ENCODE measurements at regions not wholly inside any gene's neighbourhood (a gene's known extent, or its start where the extent isn't known, plus 50 kb on each side); places are given as distances from the start of the nearest gene placed in this dataset.

DNA sequence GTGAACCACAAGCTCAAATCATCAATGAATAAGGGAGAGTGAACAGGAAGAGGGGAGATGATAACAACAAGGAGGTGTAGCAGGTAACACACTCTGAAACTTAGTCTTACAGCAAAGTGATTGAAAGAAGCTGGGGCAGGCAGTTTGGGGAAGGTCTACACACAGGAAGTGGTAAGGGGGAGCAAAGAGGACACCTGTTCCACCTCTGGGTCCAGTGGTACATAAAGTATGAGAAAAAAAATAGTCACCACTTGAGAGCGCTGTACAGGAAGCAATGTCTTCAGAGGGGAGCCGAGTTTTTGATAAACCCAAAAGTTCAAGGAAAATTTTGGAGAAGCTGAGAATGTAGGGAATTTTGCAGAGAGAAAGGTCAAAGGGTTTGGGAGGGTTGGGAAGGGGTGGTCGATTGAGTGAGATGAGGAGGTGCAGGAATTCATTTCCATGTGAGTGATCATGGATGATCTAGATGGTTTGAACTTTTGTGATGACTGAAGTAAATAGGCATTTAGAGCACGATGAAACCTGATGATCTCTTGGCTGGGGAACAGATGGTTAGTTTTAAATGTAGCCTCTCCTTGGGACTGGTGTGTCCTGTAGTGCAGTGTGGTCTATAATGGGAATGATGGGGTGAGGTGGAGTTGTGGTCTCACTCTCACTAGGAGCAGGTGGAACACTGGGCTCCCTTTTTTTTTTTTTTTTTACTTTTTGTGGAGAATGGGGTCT is 142.0 kb downstream of the RBMX2 start:
- FAIRE-seq: no peak
- Histone ChIP-seq H3K79me2 (ENCODE audit: control insufficient read depth, insufficient read depth, low read length) (no peaks in the 10 kb centered on the region), H3K27me3 (replicated peaks in 1 of 2; ENCODE audit: control insufficient read depth in 2 of 2, insufficient read depth in 2 of 2, low read length in 1 of 2) (no peaks in the 10 kb centered on the region; a peak in 2 of 4 replicates), H3K9me3 (replicated peaks; ENCODE audit: control insufficient read depth, insufficient read depth, low read length) (no peaks in the 10 kb centered on the region), H3K4me1 (ENCODE audit: control insufficient read depth, insufficient read depth, low read length) (no peaks in the 10 kb centered on the region), H3K27ac (ENCODE audit: control insufficient read depth, insufficient read depth) (no peak overlapping the region), H3K36me3 (ENCODE audit: control insufficient read depth in 2 of 2, insufficient read depth in 2 of 2, low read length in 1 of 2) (no peaks in the 10 kb centered on the region), H4K20me1 (ENCODE audit: control insufficient read depth, insufficient read depth) (no peaks in the 10 kb centered on the region), H3K4me2 (ENCODE audit: control insufficient read depth, insufficient read depth) (no peak overlapping the region), H2AFZ (ENCODE audit: control insufficient read depth, low read depth, low read length) (no peak overlapping the region), H3K4me3 (no peak overlapping the region), H3K9ac (ENCODE audit: control insufficient read depth, insufficient read depth, low read length) (no peak overlapping the region)
- no peak for ATAC-seq
- RAD21 ChIA-PET (ENCODE audit: unreplicated experiment): no interaction called here
- CTCF ChIA-PET: interaction anchor here (2.6 to 2.9 kb wide), 2 partner anchors 32 to 373 kb away, joined by 8 to 12 read pairs; no protein-coding TSS in a partner anchor
- 21% methylated on average over 4 of the region's 4 CpGs for WGBS (ENCODE audit: insufficient coverage, insufficient replicate concordance, low lambda C conversion rate, missing lambda C conversion rate)
- no TSS peak for BruUV-seq (replicated peaks)
- SMC1A ChIA-PET (ENCODE audit: uncharacterized antibody, unreplicated experiment): interaction anchor here (0.6 kb wide), 1 partner anchor 40 kb away, joined by 3 read pairs; no protein-coding TSS in a partner anchor
- intact Hi-C loops (cut with micrococcal nuclease; ENCODE audit: unreplicated experiment): no loop called here
- in situ Hi-C loops (cut with MboI): loop anchor here (5.0 kb wide), 1 partner anchor 374 kb away; no protein-coding TSS in a partner anchor
- no peak for TF ChIP-seq DPF2 (IDR thresholded peaks at IDR 0.05)
- TF ChIP-seq, protein P1, sequence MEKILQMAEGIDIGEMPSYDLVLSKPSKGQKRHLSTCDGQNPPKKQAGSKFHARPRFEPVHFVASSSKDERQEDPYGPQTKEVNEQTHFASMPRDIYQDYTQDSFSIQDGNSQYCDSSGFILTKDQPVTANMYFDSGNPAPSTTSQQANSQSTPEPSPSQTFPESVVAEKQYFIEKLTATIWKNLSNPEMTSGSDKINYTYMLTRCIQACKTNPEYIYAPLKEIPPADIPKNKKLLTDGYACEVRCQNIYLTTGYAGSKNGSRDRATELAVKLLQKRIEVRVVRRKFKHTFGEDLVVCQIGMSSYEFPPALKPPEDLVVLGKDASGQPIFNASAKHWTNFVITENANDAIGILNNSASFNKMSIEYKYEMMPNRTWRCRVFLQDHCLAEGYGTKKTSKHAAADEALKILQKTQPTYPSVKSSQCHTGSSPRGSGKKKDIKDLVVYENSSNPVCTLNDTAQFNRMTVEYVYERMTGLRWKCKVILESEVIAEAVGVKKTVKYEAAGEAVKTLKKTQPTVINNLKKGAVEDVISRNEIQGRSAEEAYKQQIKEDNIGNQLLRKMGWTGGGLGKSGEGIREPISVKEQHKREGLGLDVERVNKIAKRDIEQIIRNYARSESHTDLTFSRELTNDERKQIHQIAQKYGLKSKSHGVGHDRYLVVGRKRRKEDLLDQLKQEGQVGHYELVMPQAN (conservative IDR thresholded peaks at IDR 0.05): no peak
- no peak for TF ChIP-seq JUND (IDR thresholded peaks at IDR 0.05; ENCODE audit: low read depth, low read length)
- DNase-seq (ENCODE audit: low read depth, low spot score): no peak
- POLR2A ChIA-PET: no interaction called here

DNA sequence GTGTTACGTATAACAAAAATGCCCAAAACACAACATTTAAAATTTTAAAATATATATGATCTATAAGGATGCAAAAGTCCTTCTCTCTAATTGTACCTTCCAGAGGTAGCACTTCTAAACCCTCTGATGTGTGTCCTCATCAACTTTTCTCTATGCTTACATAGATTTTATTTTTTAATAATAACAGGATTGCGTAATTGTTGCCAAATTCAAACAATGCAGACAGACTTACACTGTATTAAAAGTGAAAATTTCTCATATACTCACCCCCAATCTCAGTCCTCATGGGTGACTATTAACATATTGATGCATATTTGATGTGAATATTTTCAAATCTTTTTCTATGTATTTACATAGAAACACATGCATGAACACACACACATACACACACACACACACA is 144.0 kb downstream of the RBMX2 start:
- no peak overlapping the region for H2AFZ ChIP-seq (ENCODE audit: control insufficient read depth, low read depth, low read length)
- 79% methylated on average over 2 of the region's 2 CpGs for WGBS (ENCODE audit: insufficient coverage, insufficient replicate concordance, low lambda C conversion rate, missing lambda C conversion rate)
- no peaks in the 10 kb centered on the region for H3K79me2 ChIP-seq (ENCODE audit: control insufficient read depth, insufficient read depth, low read length)
- no peak overlapping the region for H3K4me3 ChIP-seq
- H3K27me3 ChIP-seq (replicated peaks in 1 of 2; ENCODE audit: control insufficient read depth in 2 of 2, insufficient read depth in 2 of 2, low read length in 1 of 2): no peaks in the 10 kb centered on the region; a peak in 2 of 4 replicates
- ChIA-PET POLR2A (no interaction called here), SMC1A (ENCODE audit: uncharacterized antibody, unreplicated experiment) (no interaction called here), RAD21 (ENCODE audit: unreplicated experiment) (no interaction called here), CTCF (no interaction called here)
- in situ Hi-C loops (cut with MboI): no loop called here
- no peak overlapping the region for H3K9ac ChIP-seq (ENCODE audit: control insufficient read depth, insufficient read depth, low read length)
- no peaks in the 10 kb centered on the region for H3K36me3 ChIP-seq (ENCODE audit: control insufficient read depth in 2 of 2, insufficient read depth in 2 of 2, low read length in 1 of 2)
- BruUV-seq (replicated peaks): no TSS peak
- intact Hi-C loops (cut with micrococcal nuclease; ENCODE audit: unreplicated experiment): no loop called here
- no peaks in the 10 kb centered on the region for H3K9me3 ChIP-seq (replicated peaks; ENCODE audit: control insufficient read depth, insufficient read depth, low read length)
- H3K4me2 ChIP-seq (ENCODE audit: control insufficient read depth, insufficient read depth): no peak overlapping the region
- no peak for DNase-seq (ENCODE audit: low read depth, low spot score)
- no peak for FAIRE-seq
- ATAC-seq: no peak
- H3K27ac ChIP-seq (ENCODE audit: control insufficient read depth, insufficient read depth): no peak overlapping the region
- no peaks in the 10 kb centered on the region for H4K20me1 ChIP-seq (ENCODE audit: control insufficient read depth, insufficient read depth)
- no peaks in the 10 kb centered on the region for H3K4me1 ChIP-seq (ENCODE audit: control insufficient read depth, insufficient read depth, low read length)
- no peak for TF ChIP-seq RB1 (IDR thresholded peaks at IDR 0.05; ENCODE audit: borderline replicate concordance)
- no peak for TF ChIP-seq EED (IDR thresholded peaks at IDR 0.05; ENCODE audit: low read depth)
- TF ChIP-seq, protein P2, sequence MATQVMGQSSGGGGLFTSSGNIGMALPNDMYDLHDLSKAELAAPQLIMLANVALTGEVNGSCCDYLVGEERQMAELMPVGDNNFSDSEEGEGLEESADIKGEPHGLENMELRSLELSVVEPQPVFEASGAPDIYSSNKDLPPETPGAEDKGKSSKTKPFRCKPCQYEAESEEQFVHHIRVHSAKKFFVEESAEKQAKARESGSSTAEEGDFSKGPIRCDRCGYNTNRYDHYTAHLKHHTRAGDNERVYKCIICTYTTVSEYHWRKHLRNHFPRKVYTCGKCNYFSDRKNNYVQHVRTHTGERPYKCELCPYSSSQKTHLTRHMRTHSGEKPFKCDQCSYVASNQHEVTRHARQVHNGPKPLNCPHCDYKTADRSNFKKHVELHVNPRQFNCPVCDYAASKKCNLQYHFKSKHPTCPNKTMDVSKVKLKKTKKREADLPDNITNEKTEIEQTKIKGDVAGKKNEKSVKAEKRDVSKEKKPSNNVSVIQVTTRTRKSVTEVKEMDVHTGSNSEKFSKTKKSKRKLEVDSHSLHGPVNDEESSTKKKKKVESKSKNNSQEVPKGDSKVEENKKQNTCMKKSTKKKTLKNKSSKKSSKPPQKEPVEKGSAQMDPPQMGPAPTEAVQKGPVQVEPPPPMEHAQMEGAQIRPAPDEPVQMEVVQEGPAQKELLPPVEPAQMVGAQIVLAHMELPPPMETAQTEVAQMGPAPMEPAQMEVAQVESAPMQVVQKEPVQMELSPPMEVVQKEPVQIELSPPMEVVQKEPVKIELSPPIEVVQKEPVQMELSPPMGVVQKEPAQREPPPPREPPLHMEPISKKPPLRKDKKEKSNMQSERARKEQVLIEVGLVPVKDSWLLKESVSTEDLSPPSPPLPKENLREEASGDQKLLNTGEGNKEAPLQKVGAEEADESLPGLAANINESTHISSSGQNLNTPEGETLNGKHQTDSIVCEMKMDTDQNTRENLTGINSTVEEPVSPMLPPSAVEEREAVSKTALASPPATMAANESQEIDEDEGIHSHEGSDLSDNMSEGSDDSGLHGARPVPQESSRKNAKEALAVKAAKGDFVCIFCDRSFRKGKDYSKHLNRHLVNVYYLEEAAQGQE (IDR thresholded peaks at IDR 0.05; ENCODE audit: low read depth, low read length): no peak
- no peak for TF ChIP-seq NR2C2 (IDR thresholded peaks at IDR 0.05; ENCODE audit: borderline replicate concordance, control insufficient read depth, insufficient read length, low read depth)
- no peak for TF ChIP-seq POU2F2 (IDR thresholded peaks at IDR 0.05; ENCODE audit: borderline replicate concordance, low read depth, low read length)
